GM19351 (cell line): ENCODE measurements at regions not wholly inside any gene's neighbourhood (a gene's known extent, or its start where the extent isn't known, plus 50 kb on each side); places are given as distances from the start of the nearest gene placed in this dataset.
"Not testable (repeated sequence)": the region's sequence is repeated elsewhere in the genome, so short reads cannot be mapped to it uniquely, and the experiment has no call there.

Source experiments
- ATAC-seq: cut with Tn5 transposase; IDR thresholded peaks from one replicate; pipeline ENCODE4 v1.9.1; 2021; ENCODE audit warnings: mild to moderate bottlenecking, moderate library complexity; ENCODE audit not compliant: unreplicated experiment

- no peak for ATAC-seq
Measured at GRCh38 chr3:159038405-159038804, 236.6 kb downstream of the MFSD1 start.

GRCh38 chr3:159039286-159039685 is 237.4 kb downstream of the MFSD1 start:
- ATAC-seq, result no peak

- ATAC-seq, result no peak
Measured at GRCh38 chr3:159045279-159045885, 243.5 kb downstream of the MFSD1 start.

GRCh38 chr3:159047361-159047760 is 245.5 kb downstream of the MFSD1 start:
- ATAC-seq, result no peak

GRCh38 chr3:159052494-159052893 is 250.6 kb downstream of the MFSD1 start:
- not testable (repeated sequence) for ATAC-seq

- ATAC-seq, result no peak
Measured at GRCh38 chr3:159057621-159058020, 255.8 kb downstream of the MFSD1 start.

- ATAC-seq, result no peak
Measured at GRCh38 chr3:159058859-159059258, 257.0 kb downstream of the MFSD1 start.

GRCh38 chr3:159059395-159059794 is 257.5 kb downstream of the MFSD1 start:
- no peak for ATAC-seq

- peak; percentile 72 for ATAC-seq
Measured at GRCh38 chr3:159062734-159063410, 261.0 kb downstream of the MFSD1 start.

GRCh38 chr3:159069091-159069490 is 267.2 kb downstream of the MFSD1 start, which contains the start of gene IQCJ:
Gene IQCJ (plus strand): TSS chr3:159069319.
- ATAC-seq, result no peak

- no peak for ATAC-seq
Measured at GRCh38 chr3:159069866-159070425, 268.1 kb downstream of the MFSD1 start.

- no peak for ATAC-seq
Measured at GRCh38 chr3:159074756-159075701, 273.2 kb downstream of the MFSD1 start.

- no peak for ATAC-seq
Measured at GRCh38 chr3:159077860-159078259, 276.0 kb downstream of the MFSD1 start.

GRCh38 chr3:159080256-159080655 is 278.4 kb downstream of the MFSD1 start:
- ATAC-seq, result no peak

GRCh38 chr3:159080821-159081220 is 279.0 kb downstream of the MFSD1 start:
- ATAC-seq, result no peak

- no peak for ATAC-seq
Measured at GRCh38 chr3:159082519-159082918, 280.7 kb downstream of the MFSD1 start.

- no peak for ATAC-seq
Measured at GRCh38 chr3:159091936-159092335, 290.1 kb downstream of the MFSD1 start.

GRCh38 chr3:159102001-159102400 is 300.1 kb downstream of the MFSD1 start:
- no peak for ATAC-seq

GRCh38 chr3:159112724-159113123 is 310.9 kb downstream of the MFSD1 start:
- no peak for ATAC-seq

GRCh38 chr3:159113221-159113875 is 311.5 kb downstream of the MFSD1 start:
- no peak for ATAC-seq

- ATAC-seq, result no peak
Measured at GRCh38 chr3:159114582-159114981, 312.7 kb downstream of the MFSD1 start.
